ENCODE measurements at regions not wholly inside any gene's neighbourhood (a gene's known extent, or its start where the extent isn't known, plus 50 kb on each side); places are given as distances from the start of the nearest gene placed in this dataset.
"Not testable (repeated sequence)": the region's sequence is repeated elsewhere in the genome, so short reads cannot be mapped to it uniquely, and the experiment has no call there.

DNA sequence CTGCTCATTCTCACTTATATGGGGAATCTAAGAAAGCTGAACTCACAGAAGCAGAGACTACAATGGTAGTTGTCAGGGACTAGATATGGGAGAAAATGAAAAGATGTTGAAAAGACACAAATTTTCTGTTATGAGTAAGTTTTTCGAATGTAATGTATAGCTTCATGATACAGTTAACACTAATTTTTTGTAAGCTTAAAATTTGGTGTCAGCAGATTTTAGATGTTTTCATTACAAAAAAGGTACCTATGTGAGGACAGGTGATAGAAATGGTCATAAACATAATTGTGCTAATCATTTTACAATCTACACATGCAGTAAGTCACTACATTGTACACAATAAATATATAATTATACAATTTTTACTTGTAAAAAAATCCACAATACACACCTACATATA, 286.6 kb downstream of the ZNF33B start:
- intact Hi-C loops (cut with DNase I), result no loop called here
- no peak for TF ChIP-seq POLR2A (IDR thresholded peaks at IDR 0.05)
- TF ChIP-seq, protein P1, sequence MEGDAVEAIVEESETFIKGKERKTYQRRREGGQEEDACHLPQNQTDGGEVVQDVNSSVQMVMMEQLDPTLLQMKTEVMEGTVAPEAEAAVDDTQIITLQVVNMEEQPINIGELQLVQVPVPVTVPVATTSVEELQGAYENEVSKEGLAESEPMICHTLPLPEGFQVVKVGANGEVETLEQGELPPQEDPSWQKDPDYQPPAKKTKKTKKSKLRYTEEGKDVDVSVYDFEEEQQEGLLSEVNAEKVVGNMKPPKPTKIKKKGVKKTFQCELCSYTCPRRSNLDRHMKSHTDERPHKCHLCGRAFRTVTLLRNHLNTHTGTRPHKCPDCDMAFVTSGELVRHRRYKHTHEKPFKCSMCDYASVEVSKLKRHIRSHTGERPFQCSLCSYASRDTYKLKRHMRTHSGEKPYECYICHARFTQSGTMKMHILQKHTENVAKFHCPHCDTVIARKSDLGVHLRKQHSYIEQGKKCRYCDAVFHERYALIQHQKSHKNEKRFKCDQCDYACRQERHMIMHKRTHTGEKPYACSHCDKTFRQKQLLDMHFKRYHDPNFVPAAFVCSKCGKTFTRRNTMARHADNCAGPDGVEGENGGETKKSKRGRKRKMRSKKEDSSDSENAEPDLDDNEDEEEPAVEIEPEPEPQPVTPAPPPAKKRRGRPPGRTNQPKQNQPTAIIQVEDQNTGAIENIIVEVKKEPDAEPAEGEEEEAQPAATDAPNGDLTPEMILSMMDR (IDR thresholded peaks at IDR 0.05), result no peak
- ATAC-seq (no peak), DNase-seq (no peak)
- no peaks in the 10 kb centered on the region for H3K9me3 ChIP-seq
- no peaks in the 10 kb centered on the region for H3K4me1 ChIP-seq
- no peak overlapping the region for H3K4me3 ChIP-seq
- no peaks in the 10 kb centered on the region for H3K36me3 ChIP-seq
- H3K27me3 ChIP-seq, result no peaks in the 10 kb centered on the region
- 36% methylated on average over 1 of the region's 1 CpG for WGBS (ENCODE audit: insufficient coverage, low coverage, low lambda C conversion rate, missing lambda C conversion rate)
- H3K27ac ChIP-seq, result no peak overlapping the region

DNA sequence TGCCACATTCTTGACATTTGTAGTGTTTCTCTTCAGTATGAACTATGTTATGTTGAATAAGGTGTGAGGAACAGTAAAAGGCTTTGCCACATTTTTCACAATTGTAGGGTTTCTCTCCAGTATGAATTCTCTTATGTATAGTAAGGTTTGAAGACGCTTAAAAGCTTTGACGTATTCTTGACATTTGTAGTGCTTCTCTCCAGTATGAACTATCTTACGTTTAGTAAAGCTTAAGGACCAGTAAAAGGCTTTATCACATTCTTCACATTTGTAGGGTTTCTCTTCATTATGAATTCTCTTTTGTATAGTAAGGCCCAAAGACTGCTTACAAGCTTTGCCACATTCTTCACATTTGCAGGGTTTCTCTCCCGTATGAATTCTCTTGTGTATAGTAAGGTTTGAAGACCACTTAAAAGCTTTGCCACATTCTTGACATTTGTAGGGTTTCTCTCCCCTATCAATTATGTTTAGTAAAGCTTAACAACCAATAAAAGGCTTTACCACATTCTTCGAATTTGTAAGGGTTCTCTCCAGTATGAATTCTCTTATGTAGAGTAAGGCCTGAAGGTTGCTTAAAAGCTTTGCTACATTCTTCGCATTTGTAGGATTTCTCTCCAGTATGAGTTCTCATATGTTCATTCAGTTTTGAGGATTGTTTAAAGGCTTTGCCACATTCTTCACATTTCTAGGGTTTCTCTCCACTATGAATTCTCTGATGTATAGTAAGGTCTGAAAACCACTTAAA, 301.6 kb downstream of the ZNF33B start:
- H3K36me3 ChIP-seq; DNase-seq; H3K4me3 ChIP-seq; ATAC-seq; H3K4me1 ChIP-seq; H3K27ac ChIP-seq; intact Hi-C loops (cut with DNase I); H3K27me3 ChIP-seq: not testable (repeated sequence)
- peaks cover 0 to 35% (median 1%) of the 10 kb centered on the region in 4 donors for H3K9me3 ChIP-seq
- WGBS (ENCODE audit: insufficient coverage, low coverage, low lambda C conversion rate, missing lambda C conversion rate), result 80% methylated on average over 6 of the region's 6 CpGs

DNA sequence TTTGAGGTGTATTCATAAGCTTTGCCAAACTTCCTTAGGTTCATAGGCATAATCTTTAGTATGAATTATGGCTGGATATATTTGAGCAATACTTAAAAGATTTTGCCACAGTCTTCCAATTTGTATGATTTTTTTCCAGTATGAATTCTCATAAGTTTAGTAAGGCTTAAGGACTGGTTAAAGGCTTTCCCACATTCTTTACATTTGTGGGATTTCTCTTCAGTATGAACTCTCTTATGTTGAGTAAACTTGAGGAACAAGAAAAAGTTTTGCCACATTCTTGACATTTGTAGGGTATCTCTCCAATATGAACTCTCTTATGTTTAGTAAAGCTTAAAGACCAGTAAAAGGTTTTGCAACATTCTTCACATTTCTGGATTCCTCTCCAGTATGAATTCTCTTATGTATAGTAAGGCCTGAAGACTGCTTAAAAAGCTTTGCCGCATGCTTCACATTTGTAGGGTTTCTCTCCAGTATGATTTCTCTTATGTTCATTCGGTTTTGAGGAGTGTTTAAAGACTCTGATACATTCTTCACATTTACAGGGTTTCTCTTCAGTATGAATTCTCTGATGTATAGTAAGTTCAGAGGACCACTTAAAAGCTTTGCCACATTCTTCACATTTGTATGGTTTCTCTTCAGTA, 302.6 kb downstream of the ZNF33B start:
- H3K4me3 ChIP-seq; H3K36me3 ChIP-seq; ATAC-seq; H3K27me3 ChIP-seq; DNase-seq; H3K4me1 ChIP-seq; intact Hi-C loops (cut with DNase I); H3K27ac ChIP-seq: not testable (repeated sequence)
- 58% methylated on average over 2 of the region's 2 CpGs for WGBS (ENCODE audit: insufficient coverage, low coverage, low lambda C conversion rate, missing lambda C conversion rate)
- peaks cover 0 to 35% (median 1%) of the 10 kb centered on the region in 4 donors for H3K9me3 ChIP-seq

DNA sequence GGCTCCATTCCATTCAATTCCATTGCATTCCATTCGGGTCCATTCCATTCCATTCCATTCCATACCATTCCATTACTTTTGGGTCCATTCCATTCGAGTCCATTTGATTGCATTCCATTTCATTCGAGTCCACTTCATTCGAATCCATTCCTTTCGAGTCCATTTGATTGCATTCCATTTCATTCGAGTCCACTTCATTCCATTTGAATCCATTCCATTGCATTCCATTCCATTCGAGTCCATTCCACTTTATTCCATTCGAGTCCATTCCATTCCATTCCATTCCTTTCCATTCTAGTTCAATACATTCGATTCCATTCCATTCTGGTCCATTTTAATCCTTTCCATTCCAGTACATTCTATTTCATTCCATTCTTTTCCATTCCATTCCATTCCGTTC, 334.0 kb downstream of the ZNF33B start:
- TF ChIP-seq, protein P1 (IDR thresholded peaks at IDR 0.05), result no peak
- no peak for TF ChIP-seq POLR2A (IDR thresholded peaks at IDR 0.05)
- ATAC-seq, result no peak
- intact Hi-C loops (cut with DNase I), result no loop called here
- Histone ChIP-seq H3K27me3 (no peaks in the 10 kb centered on the region), H3K27ac (no peak overlapping the region), H3K4me3 (no peak overlapping the region), H3K4me1 (no peaks in the 10 kb centered on the region), H3K9me3 (peaks cover 0 to 22% (median 1%) of the 10 kb centered on the region in 4 donors), H3K36me3 (no peaks in the 10 kb centered on the region)
- 49% methylated on average over 10 of the region's 10 CpGs for WGBS (ENCODE audit: insufficient coverage, low coverage, low lambda C conversion rate, missing lambda C conversion rate)
- no peak for DNase-seq

DNA sequence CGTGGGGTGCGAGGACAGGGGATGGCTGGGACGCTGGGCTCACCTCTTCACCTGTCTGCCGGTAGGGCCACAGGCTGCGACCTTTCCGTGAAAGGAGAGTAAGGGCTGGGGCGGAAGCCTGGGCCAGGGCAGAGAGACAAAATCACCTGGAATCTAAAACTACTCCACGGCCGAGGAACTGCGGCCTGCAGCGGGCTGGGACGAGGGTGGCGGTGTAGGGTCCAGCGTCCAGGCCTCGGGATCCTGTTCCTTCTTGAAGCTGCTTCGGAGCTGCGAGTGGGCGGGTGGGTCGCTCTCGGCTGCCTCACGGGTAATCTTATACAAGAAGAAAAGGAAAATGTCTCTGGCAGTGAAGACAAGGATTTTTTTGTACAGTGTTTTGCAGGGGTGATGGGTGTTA, 356.5 kb downstream of the ZNF33B start:
- H3K4me1 ChIP-seq; H3K36me3 ChIP-seq; H3K9me3 ChIP-seq; ATAC-seq; intact Hi-C loops (cut with DNase I); H3K27ac ChIP-seq; H3K4me3 ChIP-seq; DNase-seq; H3K27me3 ChIP-seq: not testable (repeated sequence)
- WGBS (ENCODE audit: insufficient coverage, low coverage, low lambda C conversion rate, missing lambda C conversion rate), result 59% methylated on average over 19 of the region's 21 CpGs

DNA sequence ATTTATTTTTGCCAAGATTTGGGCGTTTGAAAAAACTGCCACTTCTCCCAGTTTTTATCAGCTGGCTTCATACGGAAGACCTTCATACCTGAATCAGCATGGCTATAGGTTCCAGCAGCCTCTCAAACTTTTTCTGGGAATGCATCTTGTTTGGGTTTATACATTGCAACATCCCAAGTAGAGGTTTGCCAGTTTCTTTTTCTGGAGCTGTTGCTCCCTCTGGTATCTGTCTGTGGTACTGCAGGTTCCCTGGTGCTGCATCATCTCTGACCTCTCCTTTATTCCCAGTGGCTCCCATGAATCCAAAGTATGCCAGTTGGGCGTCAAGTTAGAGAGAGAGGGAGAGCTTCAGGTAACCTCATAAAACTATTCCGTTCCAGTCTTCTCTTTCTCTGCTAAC, 368.6 kb downstream of the ZNF33B start:
- TF ChIP-seq, protein P1 (IDR thresholded peaks at IDR 0.05), result peak; percentile 22 to 40 (median 28)
- H3K27me3 ChIP-seq; H3K4me3 ChIP-seq; H3K27ac ChIP-seq; intact Hi-C loops (cut with DNase I); H3K9me3 ChIP-seq; H3K36me3 ChIP-seq; ATAC-seq; H3K4me1 ChIP-seq; DNase-seq: not testable (repeated sequence)
- 8% methylated on average over 3 of the region's 4 CpGs for WGBS (ENCODE audit: insufficient coverage, low coverage, low lambda C conversion rate, missing lambda C conversion rate)

DNA sequence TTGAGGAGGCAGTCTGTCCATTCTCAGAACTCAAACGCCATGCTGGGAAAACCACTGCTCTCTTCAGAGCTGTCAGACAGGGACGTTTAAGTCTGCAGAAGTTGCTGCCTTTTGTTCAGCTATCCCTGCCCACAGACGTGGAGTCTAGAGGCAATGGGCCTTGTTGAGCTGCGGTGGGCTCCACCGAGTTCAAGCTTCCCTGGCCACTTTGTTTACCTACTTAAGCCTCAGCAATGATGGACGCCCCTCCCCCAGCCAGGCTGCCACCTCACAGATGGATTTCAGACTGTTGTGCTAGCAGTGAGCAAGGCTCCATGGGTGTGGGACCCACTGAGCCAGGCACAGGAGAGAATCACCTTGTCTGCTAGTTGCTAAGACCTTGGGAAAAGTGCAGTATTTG, 375.1 kb downstream of the ZNF33B start:
- H3K36me3 ChIP-seq; H3K4me1 ChIP-seq; intact Hi-C loops (cut with DNase I); H3K27me3 ChIP-seq; H3K4me3 ChIP-seq; H3K9me3 ChIP-seq; DNase-seq; ATAC-seq; H3K27ac ChIP-seq: not testable (repeated sequence)
- 10% methylated on average over 2 of the region's 6 CpGs for WGBS (ENCODE audit: insufficient coverage, low coverage, low lambda C conversion rate, missing lambda C conversion rate)

DNA sequence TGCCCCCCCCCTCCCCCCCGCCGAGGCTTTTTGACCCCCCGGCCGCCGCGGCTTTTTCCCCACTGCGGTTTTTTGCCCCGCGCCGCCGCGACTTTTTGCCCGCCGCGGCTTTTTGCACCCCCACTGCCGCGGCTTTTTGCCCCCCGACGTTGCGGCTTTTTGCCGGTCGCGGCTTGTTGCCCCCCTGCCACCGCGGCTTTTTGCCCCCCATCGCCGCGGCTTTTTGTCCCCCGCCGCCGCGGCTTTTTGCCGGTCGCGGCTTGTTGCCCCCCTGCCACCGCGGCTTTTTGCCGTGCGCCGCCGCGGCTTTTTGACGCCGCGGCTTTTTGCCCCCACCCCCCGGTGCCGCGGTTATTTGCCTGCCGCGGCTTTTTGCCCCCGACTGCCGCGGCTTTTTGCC, 395.4 kb downstream of the ZNF33B start:
- intact Hi-C loops (cut with DNase I); DNase-seq; H3K9me3 ChIP-seq; ATAC-seq; H3K27me3 ChIP-seq; H3K4me1 ChIP-seq; H3K27ac ChIP-seq; H3K36me3 ChIP-seq; H3K4me3 ChIP-seq: not testable (repeated sequence)
- 36% methylated on average over 22 of the region's 53 CpGs for WGBS (ENCODE audit: insufficient coverage, low coverage, low lambda C conversion rate, missing lambda C conversion rate)

Data from right lobe of liver (tissue), 6 donors.